Mesendoderm (in vitro differentiated cells): ENCODE measurements at regions not wholly inside any gene's neighbourhood (a gene's known extent, or its start where the extent isn't known, plus 50 kb on each side); places are given as distances from the start of the nearest gene placed in this dataset.

Source experiments
- DNase-seq: peaks from one replicate; pipeline ENCODE4 v3.0.0; 2013
- H2AK5ac ChIP-seq: 2 replicates; pipeline ENCODE4 v1.6.1; 2013; ENCODE audit warnings: low read length, inconsistent platforms
- H2BK120ac ChIP-seq: 2 replicates; pipeline ENCODE4 v1.6.1; 2013; ENCODE audit warnings: low read depth, mild to moderate bottlenecking, low read length, moderate library complexity, mixed read lengths
- H2BK15ac ChIP-seq: replicated peaks from 2 replicates; pipeline ENCODE4 v1.6.1; 2013; ENCODE audit warnings: low read depth, mild to moderate bottlenecking, moderate library complexity
- H2BK5ac ChIP-seq: 2 replicates; pipeline ENCODE4 v1.6.1; 2013; ENCODE audit warnings: low read length, inconsistent platforms
- H3K18ac ChIP-seq: 2 replicates; pipeline ENCODE4 v1.6.1; 2013; ENCODE audit warnings: mild to moderate bottlenecking, low read length, mixed read lengths
- H3K23ac ChIP-seq: one replicate; pipeline ENCODE4 v1.6.1; 2013; ENCODE audit warnings: low read length
- H3K27ac ChIP-seq: 2 replicates; pipeline ENCODE4 v1.5.1; 2013; ENCODE audit warnings: low read depth, mild to moderate bottlenecking, inconsistent platforms, low read length, moderate library complexity
- H3K27me3 ChIP-seq: 2 replicates; pipeline ENCODE4 v1.6.1; 2013; ENCODE audit warnings: low read length, control low read depth, mild to moderate bottlenecking, inconsistent platforms; ENCODE audit not compliant: insufficient read depth, poor library complexity
- H3K36me3 ChIP-seq: 2 replicates; pipeline ENCODE4 v1.6.1; 2013; ENCODE audit warnings: low read length, inconsistent platforms; ENCODE audit not compliant: control insufficient read depth, insufficient read depth
- H3K4ac ChIP-seq: one replicate; pipeline ENCODE4 v1.6.1; 2013; ENCODE audit warnings: low read depth, mild to moderate bottlenecking, low read length, moderate library complexity
- H3K4me1 ChIP-seq: 2 replicates; pipeline ENCODE4 v1.6.1; 2013; ENCODE audit warnings: low read depth, low read length, inconsistent platforms; ENCODE audit not compliant: control insufficient read depth
- H3K4me2 ChIP-seq: 2 replicates; pipeline ENCODE4 v1.6.1; 2013; ENCODE audit warnings: low read length
- H3K4me3 ChIP-seq: 2 replicates; pipeline ENCODE4 v1.5.1; 2013; ENCODE audit warnings: mild to moderate bottlenecking, low read length
- H3K56ac ChIP-seq: one replicate; pipeline ENCODE4 v1.6.1; 2013; ENCODE audit warnings: low read length
- H3K79me1 ChIP-seq: 2 replicates; pipeline ENCODE4 v1.6.1; 2013; ENCODE audit warnings: low read length, inconsistent platforms
- H3K79me2 ChIP-seq: 2 replicates; pipeline ENCODE4 v1.6.1; 2013; ENCODE audit warnings: mild to moderate bottlenecking, low read length; ENCODE audit not compliant: control insufficient read depth, insufficient read depth
- H3K9ac ChIP-seq: 2 replicates; pipeline ENCODE4 v1.6.1; 2013; ENCODE audit warnings: low read length, inconsistent platforms
- H4K5ac ChIP-seq: one replicate; pipeline ENCODE4 v1.6.1; 2013; ENCODE audit warnings: low read length
- H4K8ac ChIP-seq: one replicate; pipeline ENCODE4 v1.6.1; 2013; ENCODE audit warnings: low read depth, mild to moderate bottlenecking, control low read depth, low read length, moderate library complexity
- WGBS: extraction: QIAGEN DNeasy Blood & Tissue Kit; methylation state at CpG from one replicate; pipeline ENCODE4 v1.1.7; 2013; ENCODE audit warnings: low lambda C conversion rate, missing lambda C conversion rate; ENCODE audit not compliant: insufficient coverage; ENCODE audit errors: extremely low coverage; 5-methylcytosine and 5-hydroxymethylcytosine counted together

GRCh38 chr6:1100269-1100668, 211.6 kb upstream of the FOXQ1 start:
- Histone ChIP-seq H3K36me3 (no peaks in the 10 kb centered on the region), H3K4me3 (no peak overlapping the region), H3K27ac (no peak overlapping the region), H2BK15ac (no peak overlapping the region), H3K4me2 (no peak overlapping the region), H4K8ac (no peak overlapping the region), H3K4me1 (peaks cover 6% of the 10 kb centered on the region), H3K4ac (no peak overlapping the region), H2BK120ac (no peak overlapping the region), H3K56ac (no peak overlapping the region), H2AK5ac (no peak overlapping the region), H3K27me3 (no peaks in the 10 kb centered on the region), H3K79me1 (no peaks in the 10 kb centered on the region), H3K79me2 (no peaks in the 10 kb centered on the region), H2BK5ac (no peak overlapping the region), H3K23ac (no peak overlapping the region), H3K9ac (no peak overlapping the region), H4K5ac (no peak overlapping the region), H3K18ac (no peak overlapping the region)
- whole genome bisulfite sequencing: no CpG with 5 or more reads among the region's 8 CpGs
- DNase-seq: no peak

DNA sequence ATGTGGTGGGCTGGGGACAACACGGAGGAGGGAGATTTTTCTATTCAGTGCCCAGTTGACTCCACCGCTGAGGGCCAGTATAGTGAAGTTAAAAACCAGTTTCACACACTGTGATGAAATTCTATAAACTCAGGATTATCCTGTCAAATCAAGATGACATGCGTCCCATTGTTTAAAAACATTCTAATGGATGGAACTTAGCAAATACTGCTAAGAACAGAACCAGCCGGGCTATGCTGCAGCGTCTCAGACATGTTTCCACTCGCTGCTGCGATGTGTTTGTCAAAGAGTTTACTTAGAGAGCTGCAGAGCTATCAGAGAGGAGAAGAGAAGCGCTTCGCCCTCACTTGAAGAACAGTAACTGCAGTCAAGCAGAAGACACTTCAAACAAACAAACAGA, 212.6 kb upstream of the FOXQ1 start:
- H4K5ac ChIP-seq: no peak overlapping the region
- no peaks in the 10 kb centered on the region for H3K27me3 ChIP-seq
- no peaks in the 10 kb centered on the region for H3K79me2 ChIP-seq
- no peak overlapping the region for H3K23ac ChIP-seq
- H3K79me1 ChIP-seq: no peaks in the 10 kb centered on the region
- DNase-seq: no peak
- H2BK15ac ChIP-seq: no peak overlapping the region
- H3K9ac ChIP-seq: no peak overlapping the region
- no peak overlapping the region for H3K56ac ChIP-seq
- H3K4ac ChIP-seq: no peak overlapping the region
- no peak overlapping the region for H2BK120ac ChIP-seq
- no peak overlapping the region for H2AK5ac ChIP-seq
- no CpG with 5 or more reads among the region's 9 CpGs for WGBS
- H2BK5ac ChIP-seq: no peak overlapping the region
- H3K4me2 ChIP-seq: no peak overlapping the region
- H3K4me3 ChIP-seq: no peak overlapping the region
- peaks cover 3% of the 10 kb centered on the region for H3K4me1 ChIP-seq
- no peaks in the 10 kb centered on the region for H3K36me3 ChIP-seq
- no peak overlapping the region for H3K18ac ChIP-seq
- H3K27ac ChIP-seq: no peak overlapping the region
- H4K8ac ChIP-seq: no peak overlapping the region

DNA sequence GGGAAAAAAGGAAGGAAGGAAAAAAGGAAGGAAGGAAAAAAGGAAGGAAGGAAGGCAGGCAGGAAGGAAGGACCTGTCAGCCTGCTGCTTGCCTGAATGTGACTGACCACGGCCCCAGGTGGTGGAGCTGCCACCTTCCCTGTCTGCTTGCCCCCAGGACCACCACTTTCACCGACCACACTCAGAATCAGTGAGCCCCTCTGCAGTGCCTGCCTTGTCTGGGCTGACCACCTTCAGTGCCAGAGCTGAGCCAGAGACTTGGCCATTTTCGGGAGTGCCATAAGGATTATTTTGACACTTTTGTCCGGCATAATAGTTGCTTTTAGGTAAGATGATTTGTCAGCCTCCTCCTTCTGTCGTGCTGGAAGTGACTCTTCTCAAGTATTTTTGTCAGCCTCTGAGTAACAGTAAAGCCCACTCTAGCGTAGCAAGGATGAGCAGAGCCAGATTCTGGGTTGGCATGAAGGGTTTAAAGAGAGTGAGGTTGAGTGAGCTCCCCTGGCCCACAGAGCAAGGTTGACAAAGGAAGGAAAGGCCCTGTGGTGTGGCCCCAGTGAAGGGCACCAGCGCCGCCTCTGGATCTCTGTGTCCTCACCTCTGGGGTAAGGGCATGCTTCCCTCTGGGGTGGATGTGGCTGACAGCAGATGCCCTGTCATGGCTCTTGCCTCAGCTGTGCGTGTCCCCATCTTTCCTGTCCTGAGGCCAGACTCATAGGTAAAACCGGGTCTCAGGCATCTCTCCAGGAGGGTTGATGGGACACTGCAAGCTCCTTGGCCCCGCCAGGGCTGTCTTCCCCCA, 214.7 kb upstream of the FOXQ1 start:
- Histone ChIP-seq H3K18ac (no peak overlapping the region), H4K5ac (no peak overlapping the region), H2BK5ac (no peak overlapping the region), H2AK5ac (no peak overlapping the region), H3K36me3 (no peaks in the 10 kb centered on the region), H4K8ac (no peak overlapping the region), H3K23ac (no peak overlapping the region), H2BK120ac (no peak overlapping the region), H3K56ac (no peak overlapping the region), H3K4ac (no peak overlapping the region), H3K27me3 (no peaks in the 10 kb centered on the region), H2BK15ac (no peak overlapping the region), H3K4me2 (no peak overlapping the region), H3K4me1 (no peaks in the 10 kb centered on the region), H3K79me1 (no peaks in the 10 kb centered on the region), H3K27ac (no peak overlapping the region), H3K9ac (no peak overlapping the region), H3K4me3 (no peak overlapping the region), H3K79me2 (no peaks in the 10 kb centered on the region)
- DNase-seq: no peak
- WGBS: no CpG with 5 or more reads among the region's 11 CpGs

DNA sequence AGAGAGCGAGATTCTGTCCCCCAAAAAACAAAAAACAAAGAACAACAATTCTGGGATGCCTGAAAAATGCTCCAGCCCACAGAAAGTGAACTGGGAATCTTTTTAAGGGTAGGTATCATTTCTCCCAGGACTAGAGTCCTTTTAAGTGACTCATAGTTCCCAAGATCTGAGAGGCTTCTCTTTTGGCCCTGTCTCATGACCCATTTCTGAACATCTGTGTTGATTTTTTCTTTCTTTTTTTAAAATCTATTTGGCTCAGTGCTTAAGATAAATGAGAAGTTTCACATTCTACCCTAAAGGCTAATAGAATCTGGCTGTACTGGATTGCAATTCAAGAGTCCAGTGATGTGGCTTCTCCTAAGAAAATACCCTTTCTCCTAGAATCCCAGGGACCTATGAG, 217.6 kb upstream of the FOXQ1 start:
- H3K9ac ChIP-seq: no peak overlapping the region
- H2BK5ac ChIP-seq: no peak overlapping the region
- H3K4me3 ChIP-seq: no peak overlapping the region
- H3K4me2 ChIP-seq: no peak overlapping the region
- H3K4ac ChIP-seq: no peak overlapping the region
- no peak overlapping the region for H4K5ac ChIP-seq
- H3K79me2 ChIP-seq: no peaks in the 10 kb centered on the region
- H3K79me1 ChIP-seq: no peaks in the 10 kb centered on the region
- no peaks in the 10 kb centered on the region for H3K4me1 ChIP-seq
- no peak overlapping the region for H3K18ac ChIP-seq
- H3K27me3 ChIP-seq: no peaks in the 10 kb centered on the region
- no peak overlapping the region for H3K56ac ChIP-seq
- H2BK15ac ChIP-seq: no peak overlapping the region
- no peak overlapping the region for H3K27ac ChIP-seq
- WGBS: no CpG with 5 or more reads among the region's 1 CpG
- H4K8ac ChIP-seq: no peak overlapping the region
- no peak for DNase-seq
- H2AK5ac ChIP-seq: no peak overlapping the region
- no peaks in the 10 kb centered on the region for H3K36me3 ChIP-seq
- H3K23ac ChIP-seq: no peak overlapping the region
- H2BK120ac ChIP-seq: no peak overlapping the region

GRCh38 chr6:1091900-1092299, 220.0 kb upstream of the FOXQ1 start:
- no peak overlapping the region for H3K18ac ChIP-seq
- no peak overlapping the region for H3K56ac ChIP-seq
- no peak overlapping the region for H4K5ac ChIP-seq
- H3K4me3 ChIP-seq: no peak overlapping the region
- no CpG with 5 or more reads among the region's 3 CpGs for WGBS
- no peaks in the 10 kb centered on the region for H3K79me2 ChIP-seq
- H3K9ac ChIP-seq: no peak overlapping the region
- no peak overlapping the region for H2BK120ac ChIP-seq
- no peak for DNase-seq
- no peak overlapping the region for H3K23ac ChIP-seq
- H3K27me3 ChIP-seq: no peaks in the 10 kb centered on the region
- H3K27ac ChIP-seq: no peak overlapping the region
- H3K4me1 ChIP-seq: no peaks in the 10 kb centered on the region
- no peak overlapping the region for H2BK15ac ChIP-seq
- no peak overlapping the region for H2AK5ac ChIP-seq
- no peak overlapping the region for H3K4me2 ChIP-seq
- H2BK5ac ChIP-seq: no peak overlapping the region
- no peak overlapping the region for H3K4ac ChIP-seq
- H3K79me1 ChIP-seq: no peaks in the 10 kb centered on the region
- no peaks in the 10 kb centered on the region for H3K36me3 ChIP-seq
- no peak overlapping the region for H4K8ac ChIP-seq

DNA sequence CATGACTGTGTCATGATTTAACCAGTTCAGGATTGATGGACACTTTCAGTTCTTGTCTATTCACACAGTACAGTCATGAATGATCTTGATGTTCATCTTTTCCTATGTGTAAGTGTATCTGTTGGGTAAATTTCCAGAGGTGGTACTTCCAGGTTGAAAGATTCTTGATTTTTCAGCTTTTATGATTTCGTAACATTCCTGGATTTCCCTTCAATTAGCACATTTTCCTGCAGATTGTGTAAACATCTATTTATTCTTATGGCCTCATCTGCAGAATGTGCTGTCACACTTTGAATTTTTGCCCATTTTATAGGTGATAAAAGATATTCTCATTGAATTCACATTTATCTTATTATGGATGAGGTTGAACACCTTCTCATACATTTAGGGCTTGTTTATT, 222.0 kb upstream of the FOXQ1 start:
- Histone ChIP-seq H3K9ac (no peak overlapping the region), H3K27ac (no peak overlapping the region), H2BK120ac (no peak overlapping the region), H4K5ac (no peak overlapping the region), H3K4me1 (no peaks in the 10 kb centered on the region), H3K4ac (no peak overlapping the region), H3K56ac (no peak overlapping the region), H3K4me2 (no peak overlapping the region), H3K23ac (no peak overlapping the region), H3K18ac (no peak overlapping the region), H2BK5ac (no peak overlapping the region), H3K4me3 (no peak overlapping the region), H4K8ac (no peak overlapping the region), H3K27me3 (no peaks in the 10 kb centered on the region), H3K79me1 (no peaks in the 10 kb centered on the region), H3K79me2 (no peaks in the 10 kb centered on the region), H2AK5ac (no peak overlapping the region), H3K36me3 (no peaks in the 10 kb centered on the region), H2BK15ac (no peak overlapping the region)
- WGBS: no CpG with 5 or more reads among the region's 1 CpG
- DNase-seq: no peak
